ENCODE measurements at regions not wholly inside any gene's neighbourhood (a gene's known extent, or its start where the extent isn't known, plus 50 kb on each side); places are given as distances from the start of the nearest gene placed in this dataset.
"Not testable (repeated sequence)": the region's sequence is repeated elsewhere in the genome, so short reads cannot be mapped to it uniquely, and the experiment has no call there.

DNA sequence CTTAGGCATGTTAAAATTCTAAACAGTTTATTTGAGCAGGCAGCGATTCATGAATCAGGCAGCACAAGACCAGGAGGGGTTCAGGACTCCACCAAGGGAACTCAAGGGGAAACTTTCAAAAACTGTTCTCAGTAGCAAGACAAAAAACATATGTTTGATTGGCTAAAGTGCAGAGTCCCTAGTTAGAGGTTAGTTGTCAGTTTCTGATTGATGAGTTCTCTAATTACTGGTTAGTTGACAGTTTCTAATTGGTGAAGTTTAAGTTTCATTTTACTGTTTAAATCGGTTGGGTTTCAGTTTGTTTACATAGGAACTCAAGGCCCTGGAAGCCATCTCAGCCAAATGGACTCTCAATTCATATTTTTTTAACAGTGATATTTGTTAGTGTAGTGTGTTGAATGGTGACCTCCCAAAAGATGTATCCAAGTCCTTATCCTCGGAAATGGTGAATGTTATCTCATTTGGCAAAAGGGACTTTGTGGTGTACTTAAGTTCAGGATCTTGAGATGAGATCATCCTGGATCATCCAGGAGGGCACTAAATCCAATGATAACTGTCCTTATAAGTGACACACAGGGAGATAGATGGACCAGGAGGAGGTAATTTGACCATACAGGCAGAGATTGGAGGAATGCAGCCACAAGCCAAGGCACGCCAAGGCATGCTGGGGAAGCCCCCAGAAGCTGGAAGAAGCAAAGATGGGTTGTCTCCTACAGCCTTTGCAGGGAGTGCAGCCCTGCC lies 219.2 kb upstream of the RAI14 start:
- no peak for DNase-seq (ENCODE audit: low read depth in 1 of 2, low spot score in 1 of 2)

DNA sequence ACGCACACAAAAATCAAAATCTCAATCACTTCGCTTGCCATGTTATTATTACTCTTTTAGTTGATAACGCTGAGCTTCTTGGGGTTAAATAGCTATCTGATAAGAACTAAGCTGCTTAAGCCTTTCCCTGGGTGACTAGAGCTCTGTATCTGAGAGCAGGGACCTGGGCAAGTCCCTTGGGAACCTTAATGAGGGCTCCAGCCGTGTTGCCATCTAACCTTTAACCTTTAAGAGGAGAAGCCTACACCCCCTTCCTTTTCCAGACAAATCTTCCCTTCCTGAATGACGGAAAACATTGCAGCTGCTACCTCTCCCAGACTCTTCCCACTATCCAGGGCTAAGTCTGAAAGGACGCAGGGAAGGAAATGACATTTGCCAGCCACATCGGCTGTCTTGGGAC lies 216.5 kb upstream of the RAI14 start:
- DNase-seq (ENCODE audit: low read depth in 1 of 2, low spot score in 1 of 2) = no peak

DNA sequence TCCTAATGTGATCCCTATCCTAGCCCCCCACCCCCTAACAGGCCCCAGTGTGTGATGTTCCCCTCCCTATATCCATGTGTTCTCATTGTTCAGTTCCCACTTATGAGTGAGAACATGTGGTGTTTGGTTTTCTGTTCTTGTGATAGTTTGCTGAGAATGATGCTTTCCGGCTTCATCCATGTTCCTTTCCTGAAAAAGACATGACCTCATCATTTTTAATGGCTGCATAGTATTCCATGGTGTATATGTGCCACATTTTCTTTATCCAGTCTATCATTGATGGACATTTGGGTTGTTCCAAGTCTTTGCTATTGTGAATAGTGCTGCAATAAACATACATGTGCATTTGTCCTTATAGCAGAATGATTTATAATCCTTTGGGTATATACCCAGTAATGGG lies 214.4 kb upstream of the RAI14 start:
- DNase-seq (ENCODE audit: low read depth in 1 of 2, low spot score in 1 of 2) = not testable (repeated sequence)

DNA sequence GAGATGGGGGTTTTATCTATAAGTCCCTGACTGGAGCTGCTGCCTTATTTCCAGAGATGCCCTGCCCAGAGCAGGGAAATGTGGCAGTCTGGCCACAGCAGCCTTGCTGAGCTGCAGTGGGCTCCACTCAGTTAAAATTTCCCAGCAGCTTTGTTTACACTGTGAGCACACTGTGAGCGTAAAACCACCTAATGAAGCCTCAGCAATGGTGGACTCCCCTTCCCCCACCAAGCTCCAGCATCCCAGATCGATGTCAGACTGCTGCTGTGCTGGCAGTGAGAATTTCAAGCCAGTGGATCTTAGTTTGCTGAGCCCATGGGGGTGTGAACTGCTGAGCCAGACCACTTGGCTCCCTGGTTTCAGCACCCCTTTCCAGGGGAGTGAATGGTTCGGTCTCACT lies 208.7 kb upstream of the RAI14 start:
- DNase-seq (ENCODE audit: low read depth in 1 of 2, low spot score in 1 of 2) = no peak

DNA sequence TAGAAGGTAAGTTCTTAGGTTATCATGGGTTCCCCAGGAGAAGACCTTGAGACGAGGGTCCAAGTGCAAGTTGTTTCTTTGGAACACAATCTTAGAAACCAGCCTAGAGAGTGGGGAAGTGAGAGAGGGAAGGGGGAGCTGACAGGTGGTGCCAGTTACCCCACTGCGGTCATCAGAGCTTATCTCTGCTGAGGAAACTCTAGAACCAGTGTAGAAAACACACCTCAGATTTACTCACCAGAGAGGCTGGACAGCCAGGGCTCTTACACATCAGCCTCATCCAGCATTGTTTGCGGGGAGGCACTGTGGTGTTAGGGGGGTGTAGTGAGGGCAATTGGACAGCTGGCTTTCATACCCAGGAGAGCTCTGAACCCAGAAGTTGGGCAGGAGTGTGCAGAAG lies 206.5 kb upstream of the RAI14 start:
- no peak for DNase-seq (ENCODE audit: low read depth in 1 of 2, low spot score in 1 of 2)

DNA sequence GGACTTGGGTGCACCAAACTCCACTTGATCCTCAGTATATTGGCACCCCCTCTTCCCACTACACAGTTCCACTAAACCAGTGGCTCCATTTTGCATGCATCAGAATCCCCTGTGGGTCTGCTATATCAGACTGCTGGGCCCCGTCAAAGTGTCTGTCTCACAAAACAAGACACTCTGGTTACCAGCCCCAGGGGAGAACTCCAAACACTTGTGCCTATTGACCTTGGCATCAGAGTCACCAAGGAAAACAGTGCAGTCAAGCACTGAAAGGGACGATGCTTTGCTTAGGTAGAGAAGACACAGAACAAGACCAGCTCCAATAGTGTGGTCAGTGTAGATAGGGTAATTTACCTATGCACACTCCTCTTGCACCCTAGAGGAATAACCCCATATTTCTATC lies 205.8 kb upstream of the RAI14 start:
- no peak for DNase-seq (ENCODE audit: low read depth in 1 of 2, low spot score in 1 of 2)

DNA sequence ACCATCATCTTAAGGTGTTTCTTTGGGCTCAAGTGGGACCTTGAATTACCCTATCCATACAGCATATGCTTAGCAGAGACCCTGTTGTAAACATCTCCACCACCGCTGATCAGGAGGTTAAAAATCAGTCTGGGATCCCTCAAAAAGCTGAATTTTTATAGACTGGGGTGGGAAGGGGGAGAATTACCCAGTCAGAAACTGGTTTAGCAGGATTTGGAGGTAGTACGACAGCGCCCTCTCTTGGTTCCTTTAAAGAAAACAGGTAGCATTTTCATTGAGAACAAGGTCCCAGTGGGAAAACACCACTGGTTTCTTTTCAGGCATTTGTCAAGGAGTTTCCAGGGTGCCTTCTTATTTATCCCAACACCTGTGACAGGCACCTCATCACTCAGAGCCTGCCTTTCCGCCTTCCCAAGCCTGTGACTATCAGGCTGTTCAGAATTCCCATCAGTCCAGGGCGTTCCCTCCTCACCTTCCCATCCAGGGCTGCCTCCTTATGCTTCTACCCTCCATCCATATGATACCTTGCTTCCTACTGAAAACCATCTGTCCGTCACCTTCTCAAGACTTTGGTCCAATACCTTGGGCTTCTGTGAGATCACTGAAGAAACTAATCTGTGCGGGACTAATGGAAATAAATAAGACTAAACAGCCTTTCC lies 203.8 kb upstream of the RAI14 start:
- no peak for DNase-seq (ENCODE audit: low read depth in 1 of 2, low spot score in 1 of 2)

DNA sequence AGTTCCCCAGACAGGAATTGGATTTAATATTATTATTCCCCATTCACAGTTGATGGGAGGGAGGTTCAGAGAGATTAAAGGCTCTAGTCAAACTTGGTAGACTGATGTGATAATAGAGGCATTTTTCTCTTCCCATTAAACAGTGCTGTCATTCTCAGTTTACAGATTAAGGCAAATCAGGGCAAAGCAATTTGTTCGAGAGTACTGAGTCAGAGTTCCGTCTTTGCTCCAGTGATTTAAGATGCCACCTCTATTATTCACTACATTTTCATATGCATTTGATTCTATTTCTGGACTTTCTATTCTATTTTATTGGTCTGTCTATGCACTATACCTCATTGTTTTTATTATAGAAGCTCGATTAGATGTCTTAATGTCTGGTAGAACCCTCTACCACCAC lies 201.0 kb upstream of the RAI14 start:
- DNase-seq (ENCODE audit: low read depth in 1 of 2, low spot score in 1 of 2) = no peak

DNA sequence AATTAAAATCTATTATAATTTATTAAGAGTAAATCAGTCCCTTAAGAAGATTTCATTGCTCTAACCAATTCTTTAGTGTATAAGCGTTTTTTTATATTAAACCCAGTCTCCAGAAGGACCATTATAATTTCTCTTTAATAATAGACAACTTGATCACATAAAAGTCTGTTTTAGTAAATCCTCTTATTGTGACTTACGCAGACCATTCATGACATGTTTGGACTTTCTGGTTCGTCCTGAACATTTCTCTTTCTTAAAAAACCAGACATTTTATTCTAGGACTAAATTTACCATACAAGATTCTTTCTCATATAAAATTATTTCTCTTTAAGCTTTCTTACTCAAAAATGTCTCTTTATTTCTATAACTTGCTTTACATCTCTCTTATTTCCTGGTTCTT lies 196.2 kb upstream of the RAI14 start:
- no peak for DNase-seq (ENCODE audit: low read depth in 1 of 2, low spot score in 1 of 2)

DNA sequence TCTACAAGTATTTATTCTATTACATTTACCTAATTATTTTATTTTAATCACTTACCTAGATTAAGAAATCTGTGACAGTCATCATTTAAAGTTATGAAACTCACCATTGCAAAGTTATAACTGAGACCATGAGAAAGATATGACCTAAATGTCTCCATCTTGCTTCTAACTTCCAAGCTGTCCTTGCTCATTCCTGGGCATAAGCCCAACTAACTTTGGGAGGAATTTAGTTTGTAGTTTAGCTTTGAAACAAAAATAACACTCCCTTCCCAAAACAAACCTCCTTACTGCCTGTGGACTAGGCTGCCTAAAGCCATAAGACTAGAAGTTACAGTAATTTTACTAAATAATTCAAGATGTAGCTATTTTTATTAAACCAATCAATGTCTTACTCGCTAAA lies 195.6 kb upstream of the RAI14 start:
- DNase-seq (ENCODE audit: low read depth in 1 of 2, low spot score in 1 of 2) = no peak

DNA sequence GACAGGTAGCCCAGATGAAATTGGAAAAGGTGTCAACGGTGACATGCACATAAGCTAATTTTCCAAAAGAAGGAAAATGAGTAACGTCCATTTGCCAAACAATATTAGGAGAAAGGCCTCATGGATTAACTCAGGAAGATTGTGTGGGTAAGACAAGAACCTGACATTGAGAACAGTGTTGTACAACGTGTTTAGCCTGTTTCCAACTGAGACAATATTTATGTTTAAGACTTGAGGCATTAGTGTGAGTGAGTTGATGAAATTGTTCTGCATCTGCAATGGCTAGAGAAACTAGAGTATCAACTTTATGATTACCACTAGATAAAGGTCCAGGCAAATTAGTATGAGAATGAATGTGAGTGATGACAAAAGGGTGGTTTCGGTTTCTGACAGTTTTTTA lies 191.3 kb upstream of the RAI14 start:
- DNase-seq (ENCODE audit: low read depth in 1 of 2, low spot score in 1 of 2) = no peak

DNA sequence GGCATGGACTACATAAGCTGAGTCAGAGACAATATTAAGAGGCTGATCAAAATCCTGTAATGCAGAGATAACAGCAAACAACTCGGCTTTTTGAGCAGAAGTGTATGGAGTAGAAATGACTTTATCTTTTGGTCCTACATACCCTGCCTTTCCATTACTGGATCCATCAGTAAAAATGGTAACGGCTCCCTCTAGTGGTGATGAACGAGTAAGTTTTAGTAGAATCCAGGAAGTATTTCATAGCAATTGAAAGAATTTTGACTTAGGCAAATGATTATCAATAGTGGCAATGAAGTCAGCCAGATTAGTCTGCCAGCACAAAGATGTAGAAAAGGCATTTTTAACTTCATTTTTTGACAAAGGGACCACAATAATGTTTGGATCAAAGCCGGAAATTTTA lies 190.8 kb upstream of the RAI14 start:
- DNase-seq (ENCODE audit: low read depth in 1 of 2, low spot score in 1 of 2) = peak in 1 of 2 donors; percentile 37

DNA sequence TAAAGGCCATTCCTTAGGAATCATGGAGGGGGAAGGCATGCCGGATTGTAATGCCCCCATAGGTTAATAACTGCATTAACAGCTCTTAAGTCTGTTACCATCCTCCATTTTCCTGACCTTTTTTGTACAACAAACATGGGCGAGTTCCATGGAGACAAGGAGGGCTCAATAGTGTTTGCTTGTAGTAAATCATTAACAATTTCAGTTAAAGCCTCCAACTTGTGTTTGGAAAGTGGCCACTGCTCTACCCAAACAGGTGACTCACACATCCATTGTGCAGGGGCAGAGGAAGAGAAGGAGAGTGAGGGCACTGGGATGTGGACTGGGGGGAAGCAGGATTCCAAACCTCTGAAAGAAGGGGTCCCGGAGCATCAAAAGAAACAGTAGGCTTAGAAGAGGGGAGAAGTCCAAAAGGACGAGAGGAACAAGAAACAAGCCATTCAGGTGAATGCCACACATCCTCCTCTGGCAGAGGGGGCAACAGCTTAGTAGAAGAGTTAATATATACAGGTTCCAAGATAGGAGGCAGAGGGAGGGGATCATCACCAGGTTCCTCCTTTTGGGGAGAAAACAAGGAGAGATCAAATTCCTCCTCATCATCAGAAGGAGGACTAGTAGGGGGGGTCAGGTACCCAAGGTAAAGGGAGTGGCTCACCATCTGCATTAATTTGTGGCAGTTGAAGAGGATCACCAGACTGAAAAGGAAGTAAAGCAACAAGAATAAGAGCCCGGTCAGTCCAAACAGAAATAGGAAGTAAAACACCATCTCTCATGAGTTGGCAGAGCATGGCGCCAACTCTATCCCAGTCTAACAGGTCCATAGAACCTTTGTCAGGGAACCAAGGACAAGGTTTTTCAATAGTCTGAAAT lies 189.4 kb upstream of the RAI14 start:
- DNase-seq (ENCODE audit: low read depth in 1 of 2, low spot score in 1 of 2) = not testable (repeated sequence)

DNA sequence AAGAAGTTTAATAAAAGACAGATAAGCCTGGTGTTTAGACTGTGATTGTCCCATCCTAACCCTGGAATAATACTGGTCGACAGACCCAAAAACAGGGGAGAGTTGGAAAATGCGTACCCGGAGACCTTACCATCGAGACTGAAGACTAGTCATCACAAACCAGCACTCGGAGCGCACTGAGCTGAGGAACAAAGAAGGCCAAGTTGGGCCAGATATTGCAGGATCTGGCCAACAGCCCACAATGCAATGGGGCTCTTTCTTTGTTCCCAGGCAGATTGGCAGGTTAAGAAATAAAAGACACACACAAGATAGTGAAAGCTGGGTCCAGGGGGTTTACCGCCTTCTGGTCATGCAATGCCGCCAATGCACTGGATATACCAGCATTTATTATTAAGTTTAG lies 188.7 kb upstream of the RAI14 start:
- DNase-seq (ENCODE audit: low read depth in 1 of 2, low spot score in 1 of 2) = no peak

DNA sequence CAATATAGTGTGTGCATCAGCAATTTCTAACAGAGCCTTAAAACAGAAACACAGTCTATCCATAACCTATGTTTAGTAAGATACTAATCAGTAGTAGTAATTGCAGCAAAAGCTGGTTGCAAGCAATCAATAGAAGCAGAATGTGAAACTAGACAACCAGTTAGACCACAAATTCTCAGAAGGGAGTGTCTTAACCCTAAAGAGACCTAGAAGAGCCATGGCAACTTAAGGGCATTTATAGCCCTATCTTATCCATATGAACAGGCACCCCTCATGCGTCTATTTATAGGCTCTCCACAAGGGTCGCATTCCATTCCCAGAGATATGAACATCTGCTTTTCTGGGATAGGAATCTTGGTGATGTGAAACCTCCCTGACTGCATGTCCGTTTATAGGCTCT lies 188.1 kb upstream of the RAI14 start:
- not testable (repeated sequence) for DNase-seq (ENCODE audit: low read depth in 1 of 2, low spot score in 1 of 2)

DNA sequence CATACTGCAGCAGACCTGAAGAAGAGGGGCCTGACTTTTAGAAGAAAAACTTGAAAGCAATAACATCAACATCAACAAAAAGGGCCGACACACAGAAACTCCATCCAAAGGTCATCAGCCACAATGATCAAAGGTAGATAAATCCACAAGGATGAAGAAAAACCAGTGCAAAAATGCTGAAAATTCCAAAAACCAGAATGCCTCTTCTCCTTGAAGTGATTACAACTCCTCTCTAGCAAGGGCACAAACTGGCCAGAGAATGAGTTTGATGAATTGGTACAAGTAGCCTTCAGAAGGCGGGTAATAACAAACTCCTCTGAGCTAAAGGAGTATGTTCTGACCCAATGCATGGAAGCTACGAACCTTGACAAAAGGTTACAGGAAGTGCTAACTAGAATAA lies 186.2 kb upstream of the RAI14 start:
- no peak for DNase-seq (ENCODE audit: low read depth in 1 of 2, low spot score in 1 of 2)

DNA sequence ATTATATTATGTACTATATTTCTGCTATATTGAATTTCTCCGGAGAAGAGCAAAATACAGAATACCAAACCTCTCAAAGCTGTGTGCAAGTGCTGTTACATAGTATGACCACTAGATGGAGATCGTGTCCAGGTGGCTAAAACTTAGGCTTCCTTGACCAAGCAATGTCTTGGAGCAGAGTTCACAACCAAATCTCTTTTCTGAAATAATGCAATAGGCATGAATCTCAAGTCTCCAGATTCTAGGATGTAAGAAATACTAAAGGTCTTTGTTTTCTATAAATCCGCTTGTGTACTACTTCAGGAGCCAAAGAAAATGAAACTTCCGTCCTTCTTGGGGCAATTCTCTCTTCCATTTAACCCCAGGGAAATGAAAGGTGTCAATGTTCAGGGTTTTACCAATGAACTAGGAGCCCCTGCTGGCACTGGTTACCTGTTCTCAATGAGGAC lies 181.5 kb upstream of the RAI14 start:
- no peak for DNase-seq (ENCODE audit: low read depth in 1 of 2, low spot score in 1 of 2)

DNA sequence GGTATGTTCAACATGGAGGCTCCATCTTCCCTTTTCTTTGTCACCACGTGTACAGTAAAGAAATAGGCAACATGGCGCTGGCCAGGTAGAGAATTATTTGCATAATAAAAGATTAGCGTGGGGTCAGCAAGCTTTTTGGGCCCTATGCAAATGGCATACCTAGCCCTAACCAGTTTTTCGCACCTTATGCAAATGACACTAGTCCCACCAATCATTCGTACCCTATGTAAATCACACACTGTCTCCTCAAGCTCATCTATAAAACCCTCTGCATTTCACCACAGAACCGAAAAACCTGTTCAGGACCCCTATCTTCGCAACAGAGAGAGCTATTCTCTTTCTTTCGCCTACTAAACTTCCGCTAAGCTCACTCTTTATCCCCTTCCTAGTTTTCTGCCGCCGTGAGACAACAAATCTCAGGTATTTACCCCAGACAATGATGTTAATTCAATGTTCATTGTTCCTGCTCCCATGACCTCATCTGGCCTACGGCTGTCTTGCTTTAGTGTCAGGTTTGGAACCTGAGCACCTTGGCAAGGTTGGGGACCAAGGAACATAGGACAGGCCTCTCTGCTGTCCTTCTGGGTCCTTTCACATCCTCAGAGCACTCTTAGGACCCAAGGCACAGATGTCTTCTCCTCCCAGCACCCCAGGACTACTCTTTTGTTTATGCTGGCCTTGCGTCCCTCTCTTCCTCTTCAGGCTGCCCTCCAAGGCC lies 180.7 kb upstream of the RAI14 start:
- DNase-seq (ENCODE audit: low read depth in 1 of 2, low spot score in 1 of 2) = no peak

DNA sequence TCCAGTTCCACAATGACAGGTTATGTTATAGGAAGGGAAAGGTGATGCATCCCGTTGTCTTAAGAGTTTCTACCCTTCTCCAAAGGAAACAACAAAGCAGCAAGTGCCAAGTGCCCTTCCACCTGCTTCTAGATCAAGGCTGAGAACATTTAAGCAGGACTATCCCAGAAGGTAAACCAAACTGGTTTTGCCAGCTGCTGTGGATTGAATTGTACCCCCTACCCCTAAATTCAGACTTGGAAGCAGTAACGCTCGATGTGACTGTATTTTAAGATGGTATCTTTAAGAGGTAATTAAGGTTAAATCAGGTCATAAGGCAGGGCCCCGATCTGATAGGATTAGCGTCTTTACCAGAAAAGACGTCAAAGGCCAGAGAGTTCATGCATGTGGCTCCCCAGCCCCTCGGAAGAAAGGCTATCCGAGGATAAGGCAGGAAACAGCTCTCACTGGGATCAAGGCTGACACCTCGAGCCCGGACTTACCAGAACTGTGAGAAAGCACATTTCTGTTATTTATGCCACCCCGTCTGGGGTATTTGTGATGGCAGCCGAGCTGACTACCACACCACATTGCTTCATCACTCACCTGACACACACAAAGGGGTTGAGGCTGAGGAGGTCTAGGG lies 179.1 kb upstream of the RAI14 start:
- no peak for DNase-seq (ENCODE audit: low read depth in 1 of 2, low spot score in 1 of 2)

DNA sequence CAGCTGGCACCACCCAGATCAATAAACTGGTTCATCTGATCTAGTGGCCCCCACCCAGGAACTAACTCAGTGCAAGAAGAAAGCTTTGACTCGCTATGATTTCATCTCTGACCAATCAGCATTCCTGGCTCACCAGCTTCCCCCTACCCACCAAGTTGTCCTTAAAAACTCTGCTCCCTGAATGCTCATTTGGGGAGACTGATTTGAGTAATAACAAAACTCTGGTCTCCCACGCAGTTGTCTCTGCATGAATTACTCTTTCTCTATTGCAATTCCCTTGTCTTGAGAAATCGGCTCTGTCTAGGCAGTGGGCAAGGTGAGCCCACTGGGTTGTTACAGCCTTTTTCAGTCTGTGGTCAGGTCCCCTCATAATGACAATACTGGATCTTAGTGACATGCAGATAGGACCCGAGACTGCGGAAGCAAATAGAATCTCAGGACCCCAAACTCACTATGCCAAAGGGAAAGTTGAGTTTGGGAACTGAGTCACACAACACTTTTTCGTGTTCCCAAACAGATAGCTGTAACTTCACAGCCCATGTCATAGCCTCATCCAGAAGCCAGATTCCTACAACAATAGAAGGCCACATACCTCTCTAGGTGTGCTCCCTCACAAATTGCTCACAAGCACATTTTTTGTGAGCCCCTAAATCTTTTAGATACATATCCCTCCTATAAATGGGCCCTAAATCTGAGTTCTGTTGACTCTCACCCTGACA lies 175.2 kb upstream of the RAI14 start:
- DNase-seq (ENCODE audit: low read depth in 1 of 2, low spot score in 1 of 2) = no peak

Data from activated CD4-positive, alpha-beta T cell treated with anti-CD3 and anti-CD28 coated beads, Interleukin-2, amount 50 U/mL, for 24 hours (primary cell).